GM18951 (cell line): ENCODE measurements at regions not wholly inside any gene's neighbourhood (a gene's known extent, or its start where the extent isn't known, plus 50 kb on each side); places are given as distances from the start of the nearest gene placed in this dataset.
"Not testable (repeated sequence)": the region's sequence is repeated elsewhere in the genome, so short reads cannot be mapped to it uniquely, and the experiment has no call there.

ENCODE experiments used
- POLR2A ChIP-seq: IDR thresholded peaks from 4 replicates; pipeline ENCODE4 v1.6.1; 2011; ENCODE audit warnings: mild to moderate bottlenecking; ENCODE audit not compliant: insufficient read length, insufficient read depth; ENCODE audit errors: extremely low read depth
- in situ Hi-C: fragments of 300-500 bp; cut with MboI; formaldehyde crosslinking; loops from one replicate; pipeline ENCODE4 v1.12.0; 2022; ENCODE audit warnings: low sequenced_read_pairs, mixed read lengths, inconsistent platforms; ENCODE audit not compliant: unreplicated experiment

DNA sequence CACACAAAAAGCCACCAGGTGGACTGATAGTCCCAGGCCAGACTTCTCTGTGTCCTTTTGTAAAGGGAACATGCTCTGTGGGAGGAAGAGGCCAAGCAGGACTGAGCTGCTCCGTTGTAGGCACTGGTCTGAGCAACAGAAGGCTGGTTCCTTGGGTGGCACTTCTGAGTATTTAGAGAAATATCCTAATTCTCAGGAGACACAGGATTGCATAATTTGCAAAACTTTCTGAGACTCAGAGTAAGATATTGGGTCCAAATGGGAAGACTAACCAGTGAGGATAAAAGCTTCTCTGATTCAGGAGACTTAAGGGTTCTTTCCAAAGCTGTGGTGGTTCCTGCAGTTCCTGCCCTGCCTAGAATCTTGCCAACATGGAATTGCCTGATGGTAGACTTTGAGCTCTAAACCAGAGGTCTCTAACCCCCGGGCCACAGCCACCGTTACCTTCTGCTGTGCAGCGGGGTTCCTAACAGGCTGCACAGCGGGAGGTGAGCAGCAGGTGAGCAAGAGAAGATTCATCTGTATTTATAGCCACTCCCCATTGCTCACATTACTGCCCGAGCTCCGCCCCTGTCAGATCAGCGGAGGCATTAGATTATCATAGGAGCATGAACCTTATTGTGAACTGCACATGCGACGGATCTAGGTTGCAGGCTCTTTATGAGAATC, 107.0 kb downstream of the OLIG3 start:
- in situ Hi-C loops: no loop called here
- TF ChIP-seq POLR2A: no peak

DNA sequence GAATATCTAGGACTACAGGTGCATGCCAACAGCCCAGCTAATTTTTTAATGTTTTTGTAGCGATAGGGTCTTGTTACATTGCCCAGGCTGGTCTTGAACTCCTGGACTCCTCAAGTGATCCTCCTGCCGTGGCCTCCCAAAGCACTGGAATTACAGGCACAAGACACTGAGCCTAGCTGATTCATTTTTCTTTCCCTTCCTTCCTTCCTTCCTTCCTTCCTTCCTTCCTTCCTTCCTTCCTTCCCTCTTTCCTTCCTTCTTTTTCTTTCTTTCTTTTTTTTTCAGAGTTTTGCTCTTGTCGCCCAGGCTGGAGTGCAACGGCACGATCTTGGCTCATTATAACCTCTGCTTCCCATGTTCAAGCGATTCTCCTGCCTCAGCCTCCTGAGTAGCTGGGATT, 110.9 kb downstream of the OLIG3 start:
- in situ Hi-C loops: not testable (repeated sequence)

DNA sequence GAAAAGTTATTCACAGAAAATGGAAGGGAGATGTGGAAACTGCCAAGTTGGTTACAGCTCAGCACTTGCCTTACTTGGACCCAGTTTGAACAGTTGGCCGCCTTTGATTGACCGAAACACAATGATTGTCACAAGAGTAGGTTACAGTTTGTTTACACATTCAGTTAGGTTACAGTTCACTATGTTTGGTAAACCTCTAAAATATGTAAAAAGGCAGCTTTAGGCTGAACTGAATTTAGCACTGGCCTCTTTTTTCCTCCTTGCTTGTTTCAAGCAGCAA, 116.2 kb downstream of the OLIG3 start:
- in situ Hi-C loops: no loop called here
- no peak for TF ChIP-seq POLR2A

DNA sequence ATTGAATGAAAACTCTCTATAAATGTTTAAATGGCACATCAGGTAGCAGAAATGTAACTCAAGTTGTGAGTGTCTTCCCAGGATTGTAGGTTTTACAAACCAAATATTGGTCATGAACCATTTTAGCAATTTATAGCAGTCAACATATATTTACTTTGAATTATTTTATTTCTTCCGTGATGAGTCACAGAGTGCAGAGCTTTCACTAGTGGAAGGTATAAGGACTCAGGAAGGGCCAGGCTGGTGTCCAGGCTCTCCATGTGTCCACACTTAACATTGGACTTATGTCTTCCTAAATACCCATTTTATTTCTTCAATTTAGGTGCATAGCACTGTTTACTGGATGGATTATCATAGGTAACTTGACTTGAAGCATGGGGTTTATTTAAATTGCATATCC, 120.9 kb downstream of the OLIG3 start:
- no peak for TF ChIP-seq POLR2A
- in situ Hi-C loops: no loop called here

DNA sequence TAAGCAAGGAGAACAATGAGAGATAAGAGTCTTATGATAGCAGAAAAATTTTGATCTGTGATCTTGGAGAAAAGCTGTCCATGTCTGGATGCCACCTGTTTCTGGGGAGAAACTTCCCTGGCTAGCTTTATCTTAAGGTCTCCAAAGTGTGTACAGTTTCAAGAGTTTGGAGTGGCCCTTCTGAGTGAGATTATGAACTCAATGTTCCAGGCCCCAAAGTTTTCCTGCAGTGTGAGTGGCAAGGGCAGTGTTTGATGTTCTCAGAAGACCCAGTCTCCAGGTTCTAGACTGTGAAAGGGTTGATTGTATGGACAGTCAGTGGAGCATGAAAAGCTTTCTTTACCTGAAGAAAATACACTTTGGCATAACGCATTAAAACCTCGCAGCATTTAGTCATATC, 121.7 kb downstream of the OLIG3 start:
- in situ Hi-C loops: no loop called here
- no peak for TF ChIP-seq POLR2A

DNA sequence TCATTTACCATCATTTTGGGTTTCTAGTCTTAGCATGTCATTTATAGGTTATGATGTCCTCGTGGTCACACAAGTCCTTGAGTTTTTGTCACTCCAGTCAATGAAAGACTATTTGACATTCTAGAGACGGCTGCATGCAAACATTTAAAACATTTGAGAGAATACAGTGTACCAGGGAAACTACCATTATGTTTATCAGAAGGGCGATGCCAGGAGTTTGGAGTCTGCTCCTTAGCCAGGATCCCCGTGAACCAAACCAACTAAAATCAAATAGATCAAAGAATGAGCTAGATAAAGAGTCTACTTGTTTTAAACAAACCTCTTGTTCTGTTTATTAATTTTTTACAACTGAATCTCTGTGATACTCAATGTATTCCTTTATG, 122.6 kb downstream of the OLIG3 start:
- in situ Hi-C loops: no loop called here
- no peak for TF ChIP-seq POLR2A

DNA sequence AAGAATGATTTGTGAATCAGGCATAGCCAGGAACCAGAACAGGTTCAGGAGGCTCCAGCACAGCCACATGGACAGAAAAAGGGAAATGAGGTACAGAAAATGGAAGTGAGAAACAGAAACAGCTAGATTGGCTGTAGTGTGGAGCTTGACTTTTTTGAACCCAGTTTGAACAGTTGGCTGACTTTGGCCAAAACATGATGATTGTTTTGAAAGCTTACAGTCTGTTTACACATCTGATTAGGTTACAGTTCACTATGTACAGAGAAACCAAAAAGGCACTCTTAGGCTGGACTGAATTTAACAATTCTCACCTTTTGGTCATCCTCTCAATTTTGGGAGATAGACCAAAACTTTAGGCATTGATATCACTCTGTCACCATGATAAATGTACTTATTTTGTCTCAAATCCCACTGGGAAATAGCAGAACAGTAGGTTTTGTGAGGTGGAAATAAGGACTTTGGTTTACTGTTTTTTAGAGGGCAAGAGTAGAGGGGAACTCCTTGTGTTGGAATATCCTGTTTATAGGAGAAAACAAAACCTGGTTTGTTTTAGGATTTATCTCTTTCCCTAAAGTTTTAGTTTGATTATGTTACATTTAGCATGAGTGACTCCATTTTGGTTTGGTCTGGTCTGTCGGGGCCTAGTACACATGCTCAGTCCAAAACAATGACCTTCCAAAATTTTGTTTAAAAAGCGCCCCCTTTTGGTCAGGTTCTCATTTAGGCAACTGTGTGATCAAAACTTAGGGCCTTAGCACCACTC, 123.1 kb downstream of the OLIG3 start:
- in situ Hi-C loops: no loop called here
- TF ChIP-seq POLR2A: no peak

DNA sequence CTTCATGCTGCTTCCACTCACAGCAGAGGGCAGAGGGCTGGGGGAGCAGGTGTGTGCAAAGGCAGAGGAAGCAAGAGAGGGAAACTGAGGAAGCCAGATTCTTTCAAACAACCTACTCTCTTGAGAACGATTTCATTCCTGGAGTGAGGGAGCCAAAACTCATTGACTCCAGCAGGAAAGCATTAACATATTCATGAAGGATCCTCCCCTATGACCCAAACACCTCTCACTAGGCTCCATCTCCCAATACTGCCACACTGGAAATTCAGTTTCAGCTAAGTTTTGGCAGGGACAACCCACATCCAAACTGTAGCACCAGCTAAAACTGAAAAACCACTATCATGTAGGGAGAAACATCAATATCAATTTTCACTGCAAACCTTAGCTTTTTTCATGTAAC, 125.1 kb downstream of the OLIG3 start:
- TF ChIP-seq POLR2A: no peak
- in situ Hi-C loops: no loop called here

DNA sequence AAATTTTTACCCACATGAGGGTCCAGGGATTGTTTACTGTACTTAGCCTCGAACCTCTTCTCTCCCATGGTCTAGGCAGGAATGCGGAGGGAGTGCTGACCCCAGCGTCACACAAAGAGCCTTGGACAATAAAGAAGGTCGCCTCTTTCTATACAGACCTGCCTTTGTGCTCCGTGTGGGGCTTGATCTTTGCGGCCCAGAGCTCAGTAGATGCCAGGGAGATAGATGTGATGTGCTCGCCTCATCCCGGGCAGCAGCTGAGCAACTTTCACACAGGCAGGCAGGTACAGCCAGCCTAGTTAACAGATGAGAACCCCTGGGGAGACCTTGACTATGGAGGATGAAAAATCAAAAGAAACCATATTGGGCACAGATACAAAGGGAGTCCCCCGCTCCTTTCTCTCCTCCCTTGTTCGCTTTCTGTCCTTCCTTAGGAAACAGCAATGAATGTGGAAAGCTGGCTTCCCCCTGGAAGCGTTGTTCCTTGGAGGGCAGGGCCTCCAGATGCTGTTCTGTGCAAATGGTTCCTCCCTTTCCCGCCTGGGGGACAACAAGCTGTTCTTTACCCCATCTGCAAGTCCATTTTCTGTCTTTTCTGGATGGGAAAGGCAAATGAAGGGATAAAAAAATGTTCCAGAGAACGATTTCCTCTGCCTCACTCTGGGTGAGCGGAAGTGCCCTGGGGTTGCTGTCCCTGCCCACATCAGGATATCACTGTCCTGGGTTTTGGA, 128.3 kb downstream of the OLIG3 start:
- TF ChIP-seq POLR2A: no peak
- in situ Hi-C loops: no loop called here

DNA sequence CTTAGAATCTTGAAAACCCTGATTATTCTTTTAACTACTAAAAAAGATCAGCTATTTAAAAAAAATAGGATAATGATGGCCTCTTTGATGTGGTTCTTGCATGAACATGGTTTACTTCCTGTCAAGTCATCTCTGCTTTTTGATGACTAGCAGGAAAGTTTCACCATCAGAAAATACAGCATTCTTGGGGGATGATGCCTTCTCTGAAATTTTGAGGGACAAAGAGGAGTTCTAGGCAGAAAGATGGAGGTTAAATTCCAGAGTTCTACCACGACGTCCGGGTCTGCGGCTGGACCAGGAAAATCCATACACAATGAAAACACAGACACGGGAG, 130.4 kb downstream of the OLIG3 start:
- TF ChIP-seq POLR2A: no peak

DNA sequence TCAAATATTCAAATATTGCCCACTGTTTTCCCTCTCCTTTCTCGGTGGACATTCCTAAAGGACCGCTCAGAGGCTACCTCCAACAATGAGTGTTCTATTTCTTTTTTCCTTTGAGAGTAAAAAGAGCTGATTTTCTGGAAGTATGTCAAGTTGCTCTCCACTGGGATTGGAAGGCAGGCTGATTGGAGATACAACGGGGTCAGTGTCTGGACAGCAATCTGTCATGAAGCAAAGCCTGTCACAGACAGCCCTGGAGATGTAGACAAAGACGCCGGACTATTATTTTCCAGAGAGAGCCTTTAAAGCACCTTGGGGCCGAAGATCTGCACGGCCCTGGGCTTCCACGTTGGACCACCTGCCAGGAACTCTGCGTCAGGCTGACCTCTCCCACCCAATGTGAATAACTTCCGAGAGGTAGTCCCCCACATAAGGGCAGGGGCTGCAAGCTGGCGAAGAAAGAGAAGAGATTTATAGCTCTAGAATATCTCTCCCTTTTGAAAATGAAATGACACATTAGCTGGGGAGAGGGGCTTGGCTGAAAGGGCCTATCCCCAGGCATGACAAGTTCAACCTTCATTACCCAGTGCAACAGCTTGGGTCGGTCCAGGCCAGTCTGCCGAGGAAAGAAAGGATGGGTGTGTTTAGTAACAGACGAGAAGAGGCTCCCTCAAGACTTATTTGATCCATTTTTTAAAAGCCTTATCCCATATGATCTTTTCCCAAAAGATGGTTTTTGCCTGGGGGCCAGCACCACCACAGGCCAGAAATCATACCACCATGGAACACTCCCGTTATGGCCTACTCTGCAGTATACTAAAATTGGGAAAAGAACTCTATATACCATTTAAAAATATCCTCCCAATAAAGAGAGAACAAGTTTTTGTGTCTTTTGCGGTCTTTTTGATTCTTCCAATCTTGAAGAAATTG, 131.1 kb downstream of the OLIG3 start:
- in situ Hi-C loops: no loop called here
- no peak for TF ChIP-seq POLR2A

More for the DNA sequence above, 130.4 kb downstream of the OLIG3 start:
- in situ Hi-C loops: no loop called here

DNA sequence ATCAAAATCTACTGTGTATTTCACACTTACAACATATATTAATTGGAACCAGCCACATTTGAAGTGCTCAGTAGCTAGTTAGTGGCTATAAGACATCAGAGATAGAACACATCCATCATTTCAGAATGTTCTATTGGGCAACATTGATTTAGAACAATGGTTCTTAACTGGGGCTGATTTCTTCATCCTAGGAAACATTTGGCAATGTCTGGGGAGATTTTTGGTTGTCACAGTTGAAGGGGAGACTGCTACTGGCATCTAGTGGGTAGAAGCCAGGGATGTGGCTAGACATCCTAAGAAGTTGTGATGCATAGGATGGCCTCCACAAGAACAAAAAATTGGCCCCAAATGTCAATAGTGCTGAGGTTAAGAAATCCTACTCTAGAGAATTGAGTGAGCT, 132.5 kb downstream of the OLIG3 start:
- in situ Hi-C loops: no loop called here
- TF ChIP-seq POLR2A: no peak

DNA sequence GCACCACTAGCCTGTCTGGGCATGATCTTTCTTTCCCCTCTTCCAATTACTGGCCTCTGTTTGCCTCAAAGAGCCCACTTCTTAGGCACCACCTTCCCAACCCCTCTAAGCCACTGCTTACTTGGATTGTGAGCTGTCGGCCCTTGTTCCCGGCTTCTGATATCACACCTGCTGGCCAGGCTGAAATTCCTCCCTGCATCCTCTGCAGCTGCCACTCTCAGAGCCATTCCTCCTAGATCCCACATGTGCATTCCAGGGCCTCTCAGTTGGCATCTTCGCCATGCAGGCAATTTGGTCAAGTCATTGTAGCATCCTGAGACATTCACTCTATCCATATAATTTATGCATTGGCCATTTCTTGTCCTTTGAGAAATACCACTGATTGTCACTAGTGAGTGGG, 135.9 kb downstream of the OLIG3 start:
- in situ Hi-C loops: no loop called here
- no peak for TF ChIP-seq POLR2A
